Fibroblast of skin of left biceps (primary cell): ENCODE measurements at regions not wholly inside any gene's neighbourhood (a gene's known extent, or its start where the extent isn't known, plus 50 kb on each side); places are given as distances from the start of the nearest gene placed in this dataset.

Experiments
- DNase-seq, 2 experiments: peaks; one replicate each; pipeline ENCODE4 v3.0.0-alpha.2; 2013; ENCODE audit warnings: low read depth in 2 of 2

DNA sequence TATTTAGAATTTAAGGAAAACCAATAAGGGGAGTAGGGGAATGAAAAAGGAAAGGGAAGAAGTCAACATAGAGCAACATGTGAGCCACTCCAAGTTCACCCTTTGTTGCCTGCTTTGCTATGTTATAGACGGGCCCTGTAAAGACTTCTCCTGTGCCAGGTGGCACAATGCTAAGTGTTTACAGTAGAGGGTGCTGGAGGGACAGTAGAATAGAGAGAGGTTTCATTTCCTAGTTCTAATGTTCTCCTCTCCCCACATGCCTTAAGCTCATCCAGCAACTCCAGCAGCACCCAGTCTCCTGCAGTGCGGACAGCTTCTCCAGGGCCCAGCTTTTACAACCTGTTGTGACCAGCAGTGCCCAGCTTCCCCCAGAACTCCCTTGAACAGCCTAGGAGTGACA lies 468.0 kb downstream of the HS3ST3B1 start:
- no peak for DNase-seq

DNA sequence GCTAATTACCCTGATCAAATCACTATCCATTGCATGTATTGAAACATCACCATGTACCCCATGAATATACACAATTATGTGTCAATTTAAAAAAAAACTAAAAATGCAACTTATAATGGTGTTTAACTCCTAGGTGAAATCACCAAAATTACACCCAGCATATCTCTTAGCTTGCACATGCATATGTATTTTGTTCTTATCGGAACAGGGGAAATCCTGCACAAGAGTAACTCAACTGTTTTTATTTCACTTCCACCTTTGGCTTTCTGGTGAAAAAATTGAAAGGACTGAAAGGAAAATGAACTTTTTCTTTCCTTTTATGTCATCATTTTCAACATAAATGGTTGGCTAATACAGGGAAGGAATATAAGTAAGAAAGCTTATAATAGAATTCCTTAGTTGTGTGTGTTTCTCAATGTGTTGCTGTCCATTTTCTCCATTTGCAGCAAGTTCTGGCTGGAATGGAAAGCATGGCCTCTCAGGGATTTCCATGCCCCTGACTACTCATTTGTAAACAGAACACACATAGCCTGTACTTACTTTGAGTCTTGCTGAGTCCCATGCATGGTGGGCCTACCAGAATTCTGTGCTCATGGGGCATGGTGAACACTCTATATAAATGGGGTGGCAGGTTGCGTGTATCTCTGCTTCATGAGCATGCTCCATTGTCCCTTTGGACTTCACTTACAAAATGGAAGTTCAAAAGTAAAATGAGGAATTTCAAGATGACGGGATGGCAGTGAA lies 462.0 kb downstream of the HS3ST3B1 start:
- DNase-seq = no peak

DNA sequence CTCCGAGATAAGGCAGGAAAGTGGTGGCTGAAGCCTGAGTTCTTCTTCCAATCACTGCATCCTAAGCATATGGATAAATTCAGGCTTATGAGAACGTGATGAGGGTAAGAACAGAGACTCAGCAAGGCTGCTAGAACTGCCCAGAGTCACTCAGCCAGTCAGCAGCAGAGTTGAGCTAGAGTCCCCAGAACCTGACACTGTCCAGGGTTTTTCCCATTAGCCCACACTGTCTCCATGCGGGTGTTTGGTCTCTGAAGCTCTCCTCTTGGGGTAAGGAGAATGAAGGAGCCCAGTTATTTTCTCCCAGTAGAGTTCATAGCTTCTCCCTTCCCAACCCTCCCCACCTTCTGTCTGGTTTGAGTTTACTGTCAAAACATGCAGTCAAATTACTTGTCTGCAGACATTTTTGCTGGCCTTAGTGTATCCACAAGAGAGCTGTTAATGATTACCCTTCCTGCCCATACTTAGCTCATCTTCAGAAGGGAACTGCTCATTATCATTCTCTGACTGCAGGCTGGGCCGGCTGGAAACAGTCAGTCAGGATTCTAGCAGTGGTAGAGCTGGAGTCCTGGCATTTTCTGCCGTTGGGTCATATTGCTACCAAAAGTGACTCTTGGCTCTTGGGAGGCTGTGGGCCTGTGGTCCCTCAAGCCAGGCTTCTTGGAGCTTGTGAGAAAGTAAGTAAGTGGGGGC lies 460.0 kb downstream of the HS3ST3B1 start:
- no peak for DNase-seq

- no peak for DNase-seq
These were observed 459.3 kb downstream of the HS3ST3B1 start for GRCh38 chr17:14760212-14760611.

DNA sequence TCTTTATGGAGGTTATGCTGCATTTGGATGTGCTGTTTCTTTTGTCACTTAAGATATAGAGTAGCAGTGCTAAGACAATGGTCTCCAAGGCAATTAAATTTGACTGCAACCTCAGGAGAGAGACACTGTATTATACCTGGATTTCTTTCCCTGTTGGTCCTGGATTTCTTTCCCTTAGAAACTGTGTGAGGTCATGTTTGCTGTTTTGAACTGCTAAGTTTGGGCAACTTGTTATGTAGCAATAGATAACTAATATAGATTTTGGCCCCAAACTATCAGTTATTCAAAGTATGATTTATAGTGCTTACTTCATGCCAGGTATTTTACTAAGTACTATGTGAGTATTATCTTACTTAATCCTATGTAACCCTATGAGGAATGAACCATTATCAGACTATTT lies 458.4 kb downstream of the HS3ST3B1 start:
- DNase-seq = no peak

GRCh38 chr17:14756479-14756878 lies 455.6 kb downstream of the HS3ST3B1 start:
- DNase-seq = no peak

DNA sequence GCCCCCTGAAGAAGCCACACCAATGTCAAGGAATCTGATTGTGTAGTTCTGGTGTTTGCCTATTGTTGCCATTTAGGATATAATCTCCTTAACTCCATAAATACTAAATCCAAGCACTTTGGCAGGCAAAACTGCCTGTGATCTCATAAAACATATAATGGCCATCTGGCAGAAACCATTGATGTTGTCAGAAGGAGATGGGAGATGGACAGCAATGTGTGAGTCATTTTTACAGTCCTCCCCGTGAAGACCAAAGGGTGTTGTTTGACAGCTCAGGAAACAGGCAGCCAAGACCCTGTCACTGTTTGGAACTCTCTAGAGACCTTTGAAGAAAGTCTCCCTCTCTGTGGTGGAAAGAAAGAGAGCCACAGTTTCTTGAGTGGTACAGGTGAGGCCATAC lies 454.1 kb downstream of the HS3ST3B1 start:
- DNase-seq = no peak

- DNase-seq = no peak
These were observed 452.5 kb downstream of the HS3ST3B1 start for GRCh38 chr17:14753383-14753782.

GRCh38 chr17:14752011-14752410 lies 451.1 kb downstream of the HS3ST3B1 start:
- no peak for DNase-seq

DNA sequence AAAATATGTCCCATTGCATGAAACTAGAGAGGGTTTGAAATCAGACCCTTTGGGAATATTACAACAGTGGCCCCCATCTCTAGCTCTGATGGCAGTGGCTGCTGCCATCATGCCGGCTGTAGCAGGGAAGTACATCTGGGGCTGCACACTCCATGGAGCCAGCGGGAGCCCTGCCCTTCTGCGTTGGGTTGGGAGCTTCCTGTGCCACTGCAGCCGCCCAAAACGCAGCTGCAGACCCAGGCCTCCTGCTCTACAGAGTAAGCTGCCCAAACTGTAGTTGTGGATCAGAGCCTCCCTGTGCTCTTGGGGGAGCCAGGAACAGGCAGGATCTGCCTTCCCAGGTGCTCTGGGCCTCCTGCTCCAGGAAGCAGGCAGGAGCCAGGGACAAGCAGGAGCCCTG lies 450.0 kb downstream of the HS3ST3B1 start:
- no peak for DNase-seq

- no peak for DNase-seq
These were observed 448.4 kb downstream of the HS3ST3B1 start for GRCh38 chr17:14749269-14749668.

- no peak for DNase-seq
These were observed 447.3 kb downstream of the HS3ST3B1 start for GRCh38 chr17:14748036-14748710.

DNA sequence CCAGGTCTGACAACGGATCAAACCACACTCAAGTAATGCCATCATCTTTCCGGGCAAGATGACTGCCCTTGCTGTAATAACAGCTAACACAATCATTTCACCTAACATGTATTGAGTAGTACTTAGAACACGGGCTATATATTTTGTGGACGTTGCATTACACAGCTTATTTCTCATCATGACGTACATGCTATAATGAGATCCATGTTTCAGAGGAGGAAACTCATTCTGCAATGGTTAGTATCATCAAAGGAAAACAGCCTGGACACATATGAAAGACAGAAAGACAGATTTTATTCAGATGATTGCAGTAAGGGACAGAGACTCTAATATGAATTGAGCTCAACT lies 446.7 kb downstream of the HS3ST3B1 start:
- peak; percentile 68 to 73 for DNase-seq

DNA sequence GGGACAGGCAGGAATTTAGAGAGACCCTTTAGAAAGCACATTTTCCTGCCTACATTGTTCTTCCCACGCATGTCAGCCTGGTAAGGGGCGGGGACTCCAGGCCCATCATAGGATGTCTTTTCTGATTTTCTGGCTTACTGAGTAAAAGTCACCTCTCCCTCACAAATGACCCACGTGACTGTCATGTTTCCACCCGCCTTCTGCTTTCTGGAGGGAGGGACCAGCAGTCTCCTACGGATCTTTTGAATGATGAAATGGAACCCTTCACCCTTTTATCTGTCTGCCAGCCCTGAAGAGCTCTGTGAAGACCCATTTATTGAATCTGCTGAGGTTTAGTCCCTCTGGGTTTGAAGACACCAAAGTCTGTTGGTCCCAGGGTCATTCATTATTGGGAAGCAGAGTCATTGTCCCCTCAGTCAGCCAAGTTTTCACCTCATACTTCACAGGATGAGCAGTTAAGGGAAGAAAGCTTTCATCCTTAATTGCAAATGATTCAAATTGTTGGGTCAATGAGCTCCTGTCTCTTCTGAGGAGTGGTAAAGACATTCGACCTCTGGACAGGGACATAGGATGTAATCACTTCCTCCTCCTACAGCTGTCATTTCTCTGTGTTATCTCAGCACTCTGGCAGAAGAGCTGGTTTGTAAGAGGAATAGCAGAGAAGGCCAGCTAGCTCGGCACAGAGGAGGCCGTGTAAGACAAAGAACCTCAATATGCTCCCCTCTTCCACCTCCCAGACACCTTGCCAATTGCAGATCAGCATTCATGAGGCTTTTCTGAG lies 446.1 kb downstream of the HS3ST3B1 start:
- no peak for DNase-seq

DNA sequence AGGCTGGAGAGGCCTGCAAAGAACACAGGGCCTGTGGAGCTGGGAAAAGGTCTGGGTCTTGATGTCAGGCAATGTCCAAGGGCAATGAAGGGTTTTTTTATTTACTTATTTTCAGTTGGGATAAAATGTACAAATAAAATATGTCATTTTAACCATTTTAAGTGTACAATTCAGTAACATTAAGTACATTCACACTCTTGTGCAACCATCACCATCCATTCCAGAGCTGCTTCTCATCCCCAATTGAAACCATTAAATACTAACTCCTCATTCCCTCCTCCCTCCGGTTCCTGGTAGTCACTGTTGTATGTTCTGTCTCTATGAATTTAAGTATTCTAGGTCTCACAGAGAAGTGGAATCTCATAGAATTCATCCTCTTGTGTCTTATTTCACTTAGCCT lies 444.7 kb downstream of the HS3ST3B1 start:
- no peak for DNase-seq

GRCh38 chr17:14744761-14745473 lies 444.0 kb downstream of the HS3ST3B1 start:
- DNase-seq = peak in 1 of 2 experiments; percentile 30

- no peak for DNase-seq
These were observed 440.6 kb downstream of the HS3ST3B1 start for GRCh38 chr17:14741491-14741890.

GRCh38 chr17:14739656-14740431 lies 439.0 kb downstream of the HS3ST3B1 start:
- no peak for DNase-seq

GRCh38 chr17:14738652-14738988 lies 437.7 kb downstream of the HS3ST3B1 start:
- DNase-seq = no peak

GRCh38 chr17:14737984-14738651 lies 437.2 kb downstream of the HS3ST3B1 start:
- DNase-seq = peak; percentile 96
